ENCODE measurements at regions not wholly inside any gene's neighbourhood (a gene's known extent, or its start where the extent isn't known, plus 50 kb on each side); places are given as distances from the start of the nearest gene placed in this dataset.

- no peak overlapping the region for H4K91ac ChIP-seq (ENCODE audit: insufficient read length, low read depth, low read length)
- H3K23ac ChIP-seq (ENCODE audit: insufficient read length, low read depth, low read length), result no peak overlapping the region
- no peak overlapping the region for H3K27ac ChIP-seq (ENCODE audit: insufficient read length, low read depth, low read length)
- no peaks in the 10 kb centered on the region for H3K4me1 ChIP-seq (ENCODE audit: insufficient read depth, low read length)
- H3K36me3 Mint-ChIP-seq (ENCODE audit: insufficient read depth in 1 of 3, low read depth in 3 of 3), result peaks cover 2 to 14% (median 5%) of the 10 kb centered on the region in 3 experiments; a peak in 4 of 7 replicates
- no peaks in the 10 kb centered on the region; the same call in 1 of the 2 replicates for H3K27me3 Mint-ChIP-seq (ENCODE audit: low read depth)
- H3K9me3 Mint-ChIP-seq, result peaks cover 13% of the 10 kb centered on the region in 2 experiments
- no peak overlapping the region for H3K4me2 ChIP-seq (ENCODE audit: insufficient read depth, insufficient read length, low read length)
- no peak overlapping the region for H4K8ac ChIP-seq (replicated peaks; ENCODE audit: insufficient read length, low read depth, low read length)
- H3K79me2 ChIP-seq (ENCODE audit: insufficient read depth, low read length), result no peaks in the 10 kb centered on the region
- no peaks in the 10 kb centered on the region for H3K27me3 ChIP-seq (ENCODE audit: insufficient read depth, low read length)
- H4K5ac ChIP-seq (ENCODE audit: insufficient read length, low read depth, low read length), result no peak overlapping the region
- H3K14ac ChIP-seq (ENCODE audit: insufficient read depth, low read length), result no peak overlapping the region
- no peaks in the 10 kb centered on the region for H3K79me1 ChIP-seq (ENCODE audit: insufficient read depth, low read depth, low read length, poor library complexity, severe bottlenecking)
- H2BK5ac ChIP-seq (ENCODE audit: insufficient read length, low read length), result no peak overlapping the region
- H2AK5ac ChIP-seq (ENCODE audit: insufficient read length, low read length), result no peak overlapping the region
- no peaks in the 10 kb centered on the region for H4K20me1 ChIP-seq (ENCODE audit: control insufficient read depth, insufficient read depth, insufficient read length)
- H3K4ac ChIP-seq (ENCODE audit: low read depth, low read length), result no peak overlapping the region
- no peak overlapping the region for H2BK15ac ChIP-seq (ENCODE audit: low read depth, low read length)
- no peak overlapping the region for H3T11ph ChIP-seq (ENCODE audit: low read length)
- H2BK12ac ChIP-seq (ENCODE audit: insufficient read length, low read depth, low read length), result no peak overlapping the region
- no peak overlapping the region for H3K56ac ChIP-seq (ENCODE audit: insufficient read length, low read depth, low read length)
- H3K4me1 Mint-ChIP-seq, result no peaks in the 10 kb centered on the region
- no peaks in the 10 kb centered on the region for H3K23me2 ChIP-seq (ENCODE audit: insufficient read length, low read depth, low read length, poor library complexity, severe bottlenecking)
- H3K9ac ChIP-seq (ENCODE audit: extremely low read depth, insufficient read length, low read length), result no peak overlapping the region
- H2BK120ac ChIP-seq (ENCODE audit: low read depth, low read length, poor library complexity, severe bottlenecking), result no peak overlapping the region
- no peak overlapping the region for H3K4me3 Mint-ChIP-seq
- no peak for DNase-seq
- no peak overlapping the region for H2AFZ ChIP-seq (ENCODE audit: low read length)
- H3K27ac Mint-ChIP-seq, result no peak overlapping the region
- no peak overlapping the region for H2BK20ac ChIP-seq (ENCODE audit: low read depth, low read length, poor library complexity, severe bottlenecking)
- no CpG with 5 or more reads among the region's 1 CpG for WGBS (ENCODE audit: extremely low coverage, insufficient read length, low lambda C conversion rate)
- TF ChIP-seq CTCF (conservative IDR thresholded peaks at IDR 0.05), result no peak
- no peaks in the 10 kb centered on the region for H3K9me3 ChIP-seq (ENCODE audit: control insufficient read depth, low read depth, low read length)
- no peak overlapping the region for H3K18ac ChIP-seq (ENCODE audit: insufficient read length, low read depth, low read length)
Observed at GRCh38 chr1:55997536-55997935, 581.8 kb downstream of the PLPP3 start.

Data from H9 (cell line).